ENCODE measurements at regions not wholly inside any gene's neighbourhood (a gene's known extent, or its start where the extent isn't known, plus 50 kb on each side); places are given as distances from the start of the nearest gene placed in this dataset.

GRCh38 chr1:59194621-59195020 is 102.3 kb upstream of the FGGY start:
- DNase-seq (ENCODE audit: low read depth), result no peak
- no peak overlapping the region for H3K4me3 ChIP-seq (ENCODE audit: low read depth, low read length)
- no peak for TF ChIP-seq CTCF (IDR thresholded peaks at IDR 0.05; ENCODE audit: insufficient read depth, low read length)

- no peak for TF ChIP-seq CTCF (IDR thresholded peaks at IDR 0.05; ENCODE audit: insufficient read depth, low read length)
- H3K4me3 ChIP-seq (ENCODE audit: low read depth, low read length), result no peak overlapping the region
- no peak for DNase-seq (ENCODE audit: low read depth)
Measured at GRCh38 chr1:59195151-59195550, 101.7 kb upstream of the FGGY start.

- H3K4me3 ChIP-seq (ENCODE audit: low read depth, low read length), result no peak overlapping the region
- no peak for TF ChIP-seq CTCF (IDR thresholded peaks at IDR 0.05; ENCODE audit: insufficient read depth, low read length)
- DNase-seq (ENCODE audit: low read depth), result no peak
Measured at GRCh38 chr1:59198564-59198963, 98.3 kb upstream of the FGGY start.

- no peak for DNase-seq (ENCODE audit: low read depth)
- no peak for TF ChIP-seq CTCF (IDR thresholded peaks at IDR 0.05; ENCODE audit: insufficient read depth, low read length)
- no peak overlapping the region for H3K4me3 ChIP-seq (ENCODE audit: low read depth, low read length)
Measured at GRCh38 chr1:59199147-59199546, 97.7 kb upstream of the FGGY start.

GRCh38 chr1:59199719-59200376 is 97.0 kb upstream of the FGGY start:
- H3K4me3 ChIP-seq (ENCODE audit: low read depth, low read length), result no peak overlapping the region
- no peak for DNase-seq (ENCODE audit: low read depth)
- no peak for TF ChIP-seq CTCF (IDR thresholded peaks at IDR 0.05; ENCODE audit: insufficient read depth, low read length)

GRCh38 chr1:59201341-59201740 is 95.6 kb upstream of the FGGY start:
- no peak for TF ChIP-seq CTCF (IDR thresholded peaks at IDR 0.05; ENCODE audit: insufficient read depth, low read length)
- no peak overlapping the region for H3K4me3 ChIP-seq (ENCODE audit: low read depth, low read length)
- DNase-seq (ENCODE audit: low read depth), result no peak

GRCh38 chr1:59202455-59202854 is 94.4 kb upstream of the FGGY start:
- DNase-seq (ENCODE audit: low read depth), result no peak
- TF ChIP-seq CTCF (IDR thresholded peaks at IDR 0.05; ENCODE audit: insufficient read depth, low read length), result no peak
- H3K4me3 ChIP-seq (ENCODE audit: low read depth, low read length), result no peak overlapping the region

Measured in fibroblast of the aortic adventitia (primary cell).